Kidney epithelial cell (primary cell): ENCODE measurements at regions not wholly inside any gene's neighbourhood (a gene's known extent, or its start where the extent isn't known, plus 50 kb on each side); places are given as distances from the start of the nearest gene placed in this dataset.

Source experiments
- DNase-seq: peaks from one replicate; pipeline ENCODE4 v3.0.0-alpha.2; 2010; ENCODE audit warnings: low read depth
- H3K27me3 ChIP-seq: 2 replicates; pipeline ENCODE4 v1.6.0; 2011; ENCODE audit warnings: low read length; ENCODE audit not compliant: control insufficient read depth, insufficient read depth
- H3K36me3 ChIP-seq: 2 replicates; pipeline ENCODE4 v1.5.1; 2011; ENCODE audit warnings: low read length; ENCODE audit not compliant: control insufficient read depth, insufficient read depth
- H3K4me3 ChIP-seq: 2 replicates; pipeline ENCODE4 v1.5.1; 2011; ENCODE audit warnings: low read depth, mild to moderate bottlenecking, control low read depth, low read length
- CTCF ChIP-seq: IDR thresholded peaks from 2 replicates; pipeline ENCODE4 v1.5.1; 2011; ENCODE audit warnings: mild to moderate bottlenecking, moderate library complexity, low read length, control low read depth, inconsistent platforms; ENCODE audit not compliant: insufficient read depth, poor library complexity, severe bottlenecking

GRCh38 chr14:47899685-47900084, 224.3 kb upstream of the MDGA2 start:
- Histone ChIP-seq H3K36me3 (no peaks in the 10 kb centered on the region), H3K27me3 (no peaks in the 10 kb centered on the region), H3K4me3 (no peak overlapping the region)
- no peak for DNase-seq
- TF ChIP-seq CTCF: no peak

GRCh38 chr14:47874350-47874749, 198.9 kb upstream of the MDGA2 start:
- no peaks in the 10 kb centered on the region for H3K27me3 ChIP-seq
- H3K4me3 ChIP-seq: no peak overlapping the region
- DNase-seq: no peak
- H3K36me3 ChIP-seq: no peaks in the 10 kb centered on the region
- no peak for TF ChIP-seq CTCF

- Histone ChIP-seq H3K36me3 (no peaks in the 10 kb centered on the region), H3K4me3 (no peak overlapping the region), H3K27me3 (no peaks in the 10 kb centered on the region)
- DNase-seq: no peak
- TF ChIP-seq CTCF: no peak
Observed at GRCh38 chr14:47872588-47872987, 197.2 kb upstream of the MDGA2 start.

- Histone ChIP-seq H3K36me3 (no peaks in the 10 kb centered on the region), H3K27me3 (no peaks in the 10 kb centered on the region), H3K4me3 (no peak overlapping the region)
- no peak for TF ChIP-seq CTCF
- no peak for DNase-seq
Observed at GRCh38 chr14:47863441-47863840, 188.0 kb upstream of the MDGA2 start.

DNA sequence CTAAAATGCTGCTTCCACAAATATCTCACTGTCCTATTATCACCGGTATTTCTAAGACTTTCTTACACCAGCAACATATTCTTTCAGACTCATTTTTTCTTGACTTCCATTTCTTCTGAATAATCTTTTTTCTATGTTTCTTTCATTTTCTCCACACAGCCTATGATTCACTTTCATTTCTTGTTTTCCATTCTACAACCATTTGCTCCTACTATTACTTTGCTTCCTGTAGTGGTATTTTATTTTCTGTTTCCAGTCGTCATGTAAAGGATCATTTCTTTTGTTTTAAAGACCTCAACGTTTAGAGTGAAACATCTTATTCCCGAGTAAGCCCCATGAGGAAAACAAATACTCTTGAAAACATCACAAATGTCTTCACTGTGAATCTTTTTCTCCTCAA, 182.2 kb upstream of the MDGA2 start:
- TF ChIP-seq CTCF: no peak
- H3K4me3 ChIP-seq: no peak overlapping the region
- DNase-seq: no peak
- no peaks in the 10 kb centered on the region for H3K36me3 ChIP-seq
- no peaks in the 10 kb centered on the region for H3K27me3 ChIP-seq

GRCh38 chr14:47852278-47852677, 176.9 kb upstream of the MDGA2 start:
- DNase-seq: no peak
- no peak for TF ChIP-seq CTCF
- Histone ChIP-seq H3K27me3 (no peaks in the 10 kb centered on the region), H3K36me3 (no peaks in the 10 kb centered on the region), H3K4me3 (no peak overlapping the region)
